HepG2 (cell line): ENCODE measurements at regions not wholly inside any gene's neighbourhood (a gene's known extent, or its start where the extent isn't known, plus 50 kb on each side); places are given as distances from the start of the nearest gene placed in this dataset.

Experiments
- ATAC-seq: fragments of 200-7000 bp; cut with Tn5 transposase; 3 replicates; pipeline ENCODE4 v1.9.1; 2020; ENCODE audit warnings: mild to moderate bottlenecking, moderate library complexity
- BruUV-seq: library from RNA; stranded (reverse); fragments of 400-500 nt; replicated peaks from 2 replicates; lab custom pipeline; 2021; lab: Mats Ljungman, UMichigan
- CTCF ChIA-PET: fragments of 300-600 bp; formaldehyde crosslinking; extraction: SDS; loops from one replicate; lab custom pipeline; 2021; ENCODE audit warnings: low total read pairs, inconsistent platforms, low intra/inter-chr PET ratio; lab: Yijun Ruan, JAX
- POLR2A ChIA-PET: fragments of 350-600 bp; sonication (Branson Sonifier 250); formaldehyde crosslinking; loops from one replicate; lab custom pipeline; 2020; ENCODE audit warnings: antibody characterized with exemption, inconsistent platforms; lab: Yijun Ruan, JAX
- DNase-seq: peaks from one replicate; pipeline ENCODE4 v3.0.0-alpha.2; 2015; ENCODE audit warnings: low spot score
- FAIRE-seq: peaks from 3 replicates; lab custom pipeline; 2011; peaks lifted over from hg19 to GRCh38; lab: Jason Lieb, UNC
- H2AFZ ChIP-seq: one replicate; pipeline ENCODE4 v1.6.1; 2011; ENCODE audit warnings: low read length, inconsistent platforms
- H3K27ac ChIP-seq: fragments of 300-600 bp; 3 replicates; pipeline ENCODE4 v1.8.0; 2011; ENCODE audit warnings: mixed run types, mild to moderate bottlenecking, mixed read lengths, low read length, inconsistent platforms; ENCODE audit not compliant: insufficient read depth; ENCODE audit errors: extremely low read length
- H3K27me3 ChIP-seq, 2 experiments: fragments of 200-600 bp in 1 of 2; 2 replicates in 1 of 2; 3 replicates in 1 of 2; pipeline versions ENCODE4 v1.6.0 to v1.8.0; 2011; ENCODE audit warnings: low read length in 2 of 2, mild to moderate bottlenecking in 2 of 2, moderate library complexity in 2 of 2, inconsistent platforms in 1 of 2; ENCODE audit not compliant: insufficient read depth in 2 of 2, control insufficient read depth in 1 of 2
- H3K36me3 ChIP-seq, 2 experiments: fragments of 200-600 bp in 1 of 2; replicated peaks in 1 of 2; 2 replicates in 1 of 2; 3 replicates in 1 of 2; pipeline versions ENCODE4 v1.5.1 to v1.8.0; 2011; ENCODE audit warnings: low read length in 2 of 2, inconsistent platforms in 1 of 2; ENCODE audit not compliant: insufficient read depth in 2 of 2, control insufficient read depth in 1 of 2
- H3K4me1 ChIP-seq: 2 replicates; pipeline ENCODE4 v1.5.1; 2012; ENCODE audit warnings: low read length, inconsistent platforms; ENCODE audit not compliant: insufficient read depth
- H3K4me2 ChIP-seq: 2 replicates; pipeline ENCODE4 v1.6.0; 2011; ENCODE audit warnings: low read depth, low read length, inconsistent platforms
- H3K4me3 ChIP-seq, 3 experiments: fragments of 200-600 bp in 1 of 3; sonication (generic), shearing (Covaris generic) in 1 of 3; replicated peaks in 1 of 3; 2 replicates each; pipeline ENCODE4 v1.5.1; 2011 to 2016; ENCODE audit warnings: low read length in 3 of 3, inconsistent platforms in 2 of 3, low read depth in 2 of 3, mild to moderate bottlenecking in 2 of 3, control low read depth in 1 of 3, mixed read lengths in 1 of 3; ENCODE audit not compliant: insufficient read depth in 1 of 3
- H3K79me2 ChIP-seq: one replicate; pipeline ENCODE4 v1.6.1; 2011; ENCODE audit warnings: low read length, inconsistent platforms; ENCODE audit not compliant: insufficient read depth
- H3K9ac ChIP-seq: 2 replicates; pipeline ENCODE4 v1.6.0; 2011; ENCODE audit warnings: mild to moderate bottlenecking, low read depth, low read length, inconsistent platforms; ENCODE audit not compliant: insufficient read depth
- H3K9me3 ChIP-seq: 2 replicates; pipeline ENCODE4 v1.5.1; 2012; ENCODE audit warnings: mild to moderate bottlenecking, low read length
- H4K20me1 ChIP-seq: 2 replicates; pipeline ENCODE4 v1.6.0; 2011; ENCODE audit warnings: inconsistent platforms, mild to moderate bottlenecking, low read length, moderate library complexity; ENCODE audit not compliant: insufficient read depth
- CREB1 ChIP-seq, 2 experiments: fragments of 450-650 bp in 1 of 2; IDR thresholded peaks; 2 replicates each; pipeline ENCODE4 v1.6.1; 2016 to 2017; ENCODE audit warnings: control low read depth in 1 of 2, mild to moderate bottlenecking in 1 of 2, missing compliant biosample characterization in 1 of 2, missing genetic modification characterization in 1 of 2
- HOXA7 ChIP-seq: sonication (generic); formaldehyde crosslinking; IDR thresholded peaks from 2 replicates; pipeline ENCODE4 v1.8.1; 2022; ENCODE audit warnings: mild to moderate bottlenecking, missing genetic modification reagents, moderate library complexity
- KLF13 ChIP-seq: sonication (generic); formaldehyde crosslinking; IDR thresholded peaks from 2 replicates; pipeline ENCODE4 v1.4.0; 2020; ENCODE audit warnings: mild to moderate bottlenecking, missing genetic modification reagents
- TBX2 ChIP-seq: sonication (generic); formaldehyde crosslinking; IDR thresholded peaks from 2 replicates; pipeline ENCODE4 v1.5.0; 2020; ENCODE audit warnings: missing genetic modification reagents, mild to moderate bottlenecking, borderline replicate concordance
- ZBTB38 ChIP-seq: sonication (generic); formaldehyde crosslinking; IDR thresholded peaks from 2 replicates; pipeline ENCODE4 v1.5.1; 2020; ENCODE audit warnings: mild to moderate bottlenecking, missing genetic modification reagents
- ZNF160 ChIP-seq: sonication (generic); formaldehyde crosslinking; IDR thresholded peaks from 2 replicates; pipeline ENCODE4 v1.8.0; 2022; ENCODE audit warnings: mild to moderate bottlenecking, inconsistent platforms, missing genetic modification reagents
- ZNF629 ChIP-seq: sonication (generic); formaldehyde crosslinking; conservative IDR thresholded peaks from 2 replicates; pipeline ENCODE4 v1.5.0; 2020; ENCODE audit warnings: missing genetic modification reagents
- WGBS: methylation state at CpG from one replicate; pipeline ENCODE4 v1.1.6; 2017; ENCODE audit warnings: low lambda C conversion rate; 5-methylcytosine and 5-hydroxymethylcytosine counted together
- in situ Hi-C: cut with HindIII; loops from 2 replicates; pipeline ENCODE4 v1.10.0; 2017; ENCODE audit warnings: low pct_unique_long_range_greater_than_20kb; ENCODE audit not compliant: extremely low pct_ligation_motif_present
- intact Hi-C: fragments of 100-400 bp; cut with micrococcal nuclease; formaldehyde crosslinking; loops from one replicate; pipeline ENCODE4 v1.10.0; 2022; ENCODE audit not compliant: unreplicated experiment
- TF ChIP-seq, protein P1 (sequence below): sonication (generic); formaldehyde crosslinking; IDR thresholded peaks from 2 replicates; pipeline ENCODE4 v1.4.0; 2020; ENCODE audit warnings: missing genetic modification reagents, borderline replicate concordance

DNA sequence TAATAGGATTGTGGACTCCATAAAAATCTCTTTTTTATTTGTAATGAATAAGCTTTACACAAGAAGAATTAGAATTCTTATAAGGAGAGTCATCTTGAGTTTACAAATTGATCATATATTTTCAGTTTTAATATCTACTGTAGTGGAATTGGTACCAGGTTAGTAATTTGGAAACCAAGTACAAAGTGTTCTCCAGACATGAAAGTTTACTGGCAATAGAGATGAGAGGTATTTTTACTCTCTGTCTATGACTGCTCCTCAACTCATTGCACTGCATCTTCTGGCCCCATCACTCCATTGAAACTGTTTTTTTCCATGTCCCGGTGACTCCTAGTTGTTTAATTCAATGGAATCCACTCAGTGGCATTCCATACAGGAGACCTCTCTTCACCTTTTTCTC lies 164.5 kb upstream of the SMIM30 start (continued):
- TF ChIP-seq, protein P1, sequence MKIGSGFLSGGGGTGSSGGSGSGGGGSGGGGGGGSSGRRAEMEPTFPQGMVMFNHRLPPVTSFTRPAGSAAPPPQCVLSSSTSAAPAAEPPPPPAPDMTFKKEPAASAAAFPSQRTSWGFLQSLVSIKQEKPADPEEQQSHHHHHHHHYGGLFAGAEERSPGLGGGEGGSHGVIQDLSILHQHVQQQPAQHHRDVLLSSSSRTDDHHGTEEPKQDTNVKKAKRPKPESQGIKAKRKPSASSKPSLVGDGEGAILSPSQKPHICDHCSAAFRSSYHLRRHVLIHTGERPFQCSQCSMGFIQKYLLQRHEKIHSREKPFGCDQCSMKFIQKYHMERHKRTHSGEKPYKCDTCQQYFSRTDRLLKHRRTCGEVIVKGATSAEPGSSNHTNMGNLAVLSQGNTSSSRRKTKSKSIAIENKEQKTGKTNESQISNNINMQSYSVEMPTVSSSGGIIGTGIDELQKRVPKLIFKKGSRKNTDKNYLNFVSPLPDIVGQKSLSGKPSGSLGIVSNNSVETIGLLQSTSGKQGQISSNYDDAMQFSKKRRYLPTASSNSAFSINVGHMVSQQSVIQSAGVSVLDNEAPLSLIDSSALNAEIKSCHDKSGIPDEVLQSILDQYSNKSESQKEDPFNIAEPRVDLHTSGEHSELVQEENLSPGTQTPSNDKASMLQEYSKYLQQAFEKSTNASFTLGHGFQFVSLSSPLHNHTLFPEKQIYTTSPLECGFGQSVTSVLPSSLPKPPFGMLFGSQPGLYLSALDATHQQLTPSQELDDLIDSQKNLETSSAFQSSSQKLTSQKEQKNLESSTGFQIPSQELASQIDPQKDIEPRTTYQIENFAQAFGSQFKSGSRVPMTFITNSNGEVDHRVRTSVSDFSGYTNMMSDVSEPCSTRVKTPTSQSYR = no peak
- TF ChIP-seq ZNF160 (CRISPR knock-in tag) = no peak

GRCh38 chr7:113281223-113281622 lies 162.9 kb upstream of the SMIM30 start:
- 7% methylated on average over 2 of the region's 2 CpGs for WGBS
- Histone ChIP-seq H3K4me2 (no peak overlapping the region), H3K4me3 (no peak overlapping the region)
- no peak for TF ChIP-seq ZBTB38 (CRISPR knock-in tag)
- no peak for TF ChIP-seq HOXA7
- TF ChIP-seq KLF13 (CRISPR knock-in tag) = no peak
- TF ChIP-seq ZNF629 (CRISPR knock-in tag) = no peak
- TF ChIP-seq TBX2 = no peak
- TF ChIP-seq CREB1 (IDR thresholded peaks at IDR 0.05) = no peak
- TF ChIP-seq CREB1 (CRISPR knock-in tag; IDR thresholded peaks at IDR 0.05) = no peak
- TF ChIP-seq, all 625 proteins: peak for 0
- intact Hi-C loops (no loop called here), in situ Hi-C loops (loop anchor here (25.0 kb wide), 1 partner anchor 269 kb away; no protein-coding TSS in a partner anchor)
- ChIA-PET CTCF (no interaction called here), POLR2A (no interaction called here)
- no peaks in the 10 kb centered on the region for H3K27me3 ChIP-seq
- FAIRE-seq (no peak), ATAC-seq (no peak), DNase-seq (no peak)
- no peaks in the 10 kb centered on the region for H3K36me3 ChIP-seq
- no peaks in the 10 kb centered on the region for H3K9me3 ChIP-seq
- H3K9ac ChIP-seq = no peak overlapping the region
- H3K4me1 ChIP-seq = no peaks in the 10 kb centered on the region
- H2AFZ ChIP-seq = no peak overlapping the region
- H3K27ac ChIP-seq = no peak overlapping the region
- H3K79me2 ChIP-seq = no peaks in the 10 kb centered on the region
- H4K20me1 ChIP-seq = no peaks in the 10 kb centered on the region
- BruUV-seq = no TSS peak
